ENCODE measurements at regions not wholly inside any gene's neighbourhood (a gene's known extent, or its start where the extent isn't known, plus 50 kb on each side); places are given as distances from the start of the nearest gene placed in this dataset.

DNA sequence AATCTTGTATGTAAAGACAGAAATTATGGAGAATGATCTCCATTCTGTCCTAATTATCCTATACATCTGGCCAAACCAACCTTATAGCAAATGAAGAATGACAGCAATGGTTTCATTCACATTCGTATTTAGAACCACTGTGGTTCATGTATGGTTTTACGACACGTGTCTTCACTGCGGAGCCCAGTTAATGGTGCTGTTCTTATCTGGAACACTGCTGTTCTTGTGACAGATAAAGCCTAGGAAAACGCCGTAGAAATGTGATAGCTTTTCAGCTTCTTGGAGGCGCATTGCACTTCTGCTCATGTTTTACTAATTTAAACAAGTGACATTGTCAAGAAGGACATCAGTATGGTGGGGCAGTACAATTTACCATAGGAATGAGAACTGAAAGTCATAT is 2266.4 kb upstream of the TENM3 start:
- no peak for DNase-seq

DNA sequence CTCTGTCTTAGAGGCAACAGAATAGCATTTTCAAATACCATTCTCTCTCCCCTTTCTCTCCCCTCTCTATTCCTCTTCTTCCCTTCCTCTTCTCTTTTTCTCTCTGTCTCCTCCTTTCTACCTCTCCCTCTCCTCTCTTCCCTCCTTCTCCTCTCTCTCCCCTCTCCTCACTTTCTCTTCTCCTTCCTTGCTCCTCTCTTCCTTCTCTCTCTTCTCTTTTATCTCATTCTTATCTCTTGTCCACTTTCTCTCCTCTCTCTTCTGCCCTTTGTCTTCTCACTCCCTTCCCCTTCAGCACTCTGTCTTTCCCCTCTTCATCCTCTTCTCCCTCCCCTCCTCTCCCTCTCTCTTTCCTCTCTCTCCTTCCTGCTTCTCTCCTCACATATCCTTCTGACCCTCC is 2265.8 kb upstream of the TENM3 start:
- DNase-seq = no peak

DNA sequence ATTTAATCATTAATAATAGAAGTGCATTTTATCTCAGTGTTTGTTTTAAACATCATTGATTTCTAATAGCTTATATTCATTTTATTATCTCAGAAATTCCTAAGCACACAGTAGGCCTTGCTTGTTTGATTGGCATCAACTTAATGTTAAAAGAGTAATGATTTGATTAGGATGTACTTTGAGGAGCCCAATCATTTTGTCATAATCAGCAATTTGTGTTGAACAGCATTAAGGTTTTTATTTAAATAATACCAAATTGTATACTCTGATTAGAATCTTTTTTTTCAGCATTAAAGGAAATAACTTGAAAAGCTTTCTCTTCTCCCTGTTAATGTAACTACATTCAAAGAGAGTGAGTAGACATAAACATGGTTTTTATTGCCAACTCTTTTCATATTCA is 2262.0 kb upstream of the TENM3 start:
- no peak for DNase-seq

DNA sequence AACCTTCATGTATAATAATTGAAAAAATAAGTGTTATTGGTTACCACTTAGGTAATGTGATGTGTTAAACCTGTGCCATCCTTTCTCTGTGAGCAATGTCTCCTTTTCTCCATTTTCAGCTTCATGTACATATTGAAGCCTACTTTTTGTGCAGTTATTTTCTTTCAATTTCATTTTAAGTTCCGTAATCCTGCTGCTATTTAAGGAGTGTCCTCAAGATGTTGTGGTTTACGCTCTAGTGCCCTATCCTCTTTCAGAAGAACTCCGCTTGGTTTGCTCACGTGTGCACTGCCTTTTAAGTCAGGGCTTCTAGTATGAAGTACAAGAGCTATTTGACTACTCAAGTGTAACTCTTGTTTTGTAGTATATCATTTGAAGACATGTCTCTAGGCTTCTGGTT is 2253.2 kb upstream of the TENM3 start:
- DNase-seq = peak; percentile 2

DNA sequence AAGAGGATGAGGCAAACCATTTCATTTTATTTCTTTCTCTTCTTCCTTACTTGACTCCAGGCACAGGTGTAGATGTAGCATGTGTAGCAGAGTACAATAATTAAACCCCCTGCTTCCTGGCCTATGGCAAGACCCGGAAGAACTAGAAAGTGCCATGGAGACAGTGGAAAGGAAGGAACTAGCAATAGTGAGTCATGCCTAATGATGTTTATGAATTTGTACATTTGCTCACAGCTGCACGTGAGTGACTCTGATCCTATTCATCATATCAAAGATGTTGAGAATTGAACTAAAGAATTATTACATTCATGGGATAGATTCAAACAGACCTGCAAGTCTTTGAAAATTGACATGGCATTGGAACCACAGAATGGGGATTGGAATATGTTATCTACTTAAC is 2233.9 kb upstream of the TENM3 start:
- DNase-seq = no peak

DNA sequence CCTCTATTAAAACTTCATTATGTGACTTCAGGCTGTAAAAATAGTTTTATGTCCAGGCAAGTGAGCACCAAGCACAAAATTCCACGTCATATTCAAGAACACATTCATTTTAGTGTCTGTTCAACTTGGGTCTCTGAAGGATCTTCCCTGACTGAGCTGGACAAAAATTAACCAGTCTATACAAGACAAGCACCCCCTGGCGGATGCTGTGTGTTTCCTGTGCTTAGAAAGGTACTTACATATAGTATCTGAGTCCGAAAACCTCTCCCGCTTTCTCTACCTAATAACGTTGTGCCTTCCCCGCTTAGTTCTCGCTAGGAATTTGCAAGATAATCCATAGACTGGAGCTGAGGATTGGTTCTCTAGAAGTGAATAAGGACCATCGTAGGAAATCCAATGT is 2214.5 kb upstream of the TENM3 start:
- DNase-seq = peak; percentile 63

DNA sequence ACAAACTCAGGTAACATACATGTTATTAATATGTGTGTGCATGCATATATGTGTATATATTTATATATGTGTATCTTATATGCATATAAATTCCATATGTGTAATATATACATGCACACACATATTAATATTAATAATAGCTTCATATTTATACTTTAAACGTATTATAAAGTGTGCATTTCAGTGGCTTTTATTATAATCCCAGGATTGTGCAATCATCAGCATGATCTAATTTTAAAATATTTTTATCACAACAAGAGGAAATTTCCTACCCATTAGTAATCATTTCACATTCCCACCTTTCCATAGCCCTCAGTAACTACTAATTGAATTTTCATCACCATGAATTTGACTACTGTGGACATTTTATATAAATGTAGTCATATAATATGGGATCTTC is 2211.9 kb upstream of the TENM3 start:
- no peak for DNase-seq

DNA sequence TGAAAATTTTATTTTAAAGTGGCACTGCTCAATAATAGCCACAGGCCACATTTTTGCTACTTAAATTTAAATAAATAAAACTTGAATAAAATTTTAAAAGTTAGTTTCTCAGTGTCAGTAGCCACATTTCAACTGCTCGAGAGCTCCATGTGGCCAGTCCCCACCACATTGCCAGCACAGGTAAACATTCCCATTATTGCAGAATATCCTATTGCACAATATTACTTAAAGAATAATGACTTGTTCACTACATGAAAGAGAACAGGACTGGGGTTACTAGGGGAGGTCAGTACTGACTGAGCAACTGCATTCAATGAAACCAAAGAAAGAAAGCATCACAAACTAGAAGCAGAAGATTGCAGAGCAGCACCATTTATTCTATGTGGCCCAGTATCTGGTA is 2201.6 kb upstream of the TENM3 start:
- DNase-seq = no peak

DNA sequence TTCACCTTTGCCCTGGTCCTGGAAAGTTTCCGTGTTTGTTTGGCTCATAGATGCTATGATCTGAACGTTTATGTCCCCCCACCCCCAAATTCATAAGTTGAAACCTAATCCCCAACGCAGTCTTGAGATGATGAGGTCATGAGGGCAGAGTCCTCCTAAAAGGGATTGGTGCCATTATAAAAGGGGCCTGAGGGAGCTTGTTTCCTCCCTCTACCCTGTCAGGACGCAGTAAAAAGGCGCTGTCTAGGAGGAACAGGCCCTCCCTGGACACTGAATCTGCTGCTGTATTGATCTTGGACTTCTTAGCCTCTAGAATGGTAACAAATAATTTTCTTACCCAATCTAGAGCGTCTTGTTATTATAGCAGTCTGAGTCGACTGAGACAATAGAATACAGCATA is 2190.6 kb upstream of the TENM3 start:
- DNase-seq = no peak

DNA sequence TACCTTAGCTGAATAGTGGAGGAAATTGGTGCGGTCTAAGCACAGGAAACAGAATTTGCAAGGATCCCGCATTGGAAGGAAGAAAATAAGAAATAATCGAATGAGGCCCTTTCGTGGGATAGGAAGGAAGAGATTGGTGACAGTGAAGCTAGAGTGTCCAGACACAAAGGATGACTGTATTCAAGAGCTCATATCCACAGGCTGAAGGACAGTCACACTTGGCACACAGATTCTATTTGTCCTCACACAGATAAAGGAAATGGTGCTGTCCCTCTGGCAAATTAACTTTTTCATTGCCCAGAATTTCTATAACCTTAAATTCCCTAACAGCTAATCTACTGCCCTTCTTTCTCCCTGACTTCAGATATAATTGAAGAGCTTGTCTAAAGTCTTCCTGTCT is 2188.9 kb upstream of the TENM3 start:
- no peak for DNase-seq

DNA sequence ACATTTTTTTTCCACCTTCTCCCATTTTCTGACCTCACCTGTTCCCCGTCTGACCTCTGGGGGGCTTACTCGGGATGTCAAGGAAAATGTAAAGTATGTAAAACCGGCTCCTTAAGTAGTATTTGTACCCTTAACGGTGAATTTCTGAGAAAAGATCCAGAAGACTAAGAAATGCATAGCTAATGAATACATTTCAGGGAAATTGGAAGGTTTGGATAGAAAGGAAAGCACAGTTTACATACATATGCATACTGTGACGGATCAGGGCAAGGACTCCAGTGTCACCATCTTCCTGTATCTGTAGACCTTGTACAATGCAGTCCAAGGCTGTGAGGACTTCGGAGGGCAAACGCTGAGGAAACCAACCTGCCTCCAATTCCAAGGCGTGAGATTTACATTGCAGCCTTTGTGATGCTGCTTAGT is 2185.9 kb upstream of the TENM3 start:
- peak; percentile 14 for DNase-seq

DNA sequence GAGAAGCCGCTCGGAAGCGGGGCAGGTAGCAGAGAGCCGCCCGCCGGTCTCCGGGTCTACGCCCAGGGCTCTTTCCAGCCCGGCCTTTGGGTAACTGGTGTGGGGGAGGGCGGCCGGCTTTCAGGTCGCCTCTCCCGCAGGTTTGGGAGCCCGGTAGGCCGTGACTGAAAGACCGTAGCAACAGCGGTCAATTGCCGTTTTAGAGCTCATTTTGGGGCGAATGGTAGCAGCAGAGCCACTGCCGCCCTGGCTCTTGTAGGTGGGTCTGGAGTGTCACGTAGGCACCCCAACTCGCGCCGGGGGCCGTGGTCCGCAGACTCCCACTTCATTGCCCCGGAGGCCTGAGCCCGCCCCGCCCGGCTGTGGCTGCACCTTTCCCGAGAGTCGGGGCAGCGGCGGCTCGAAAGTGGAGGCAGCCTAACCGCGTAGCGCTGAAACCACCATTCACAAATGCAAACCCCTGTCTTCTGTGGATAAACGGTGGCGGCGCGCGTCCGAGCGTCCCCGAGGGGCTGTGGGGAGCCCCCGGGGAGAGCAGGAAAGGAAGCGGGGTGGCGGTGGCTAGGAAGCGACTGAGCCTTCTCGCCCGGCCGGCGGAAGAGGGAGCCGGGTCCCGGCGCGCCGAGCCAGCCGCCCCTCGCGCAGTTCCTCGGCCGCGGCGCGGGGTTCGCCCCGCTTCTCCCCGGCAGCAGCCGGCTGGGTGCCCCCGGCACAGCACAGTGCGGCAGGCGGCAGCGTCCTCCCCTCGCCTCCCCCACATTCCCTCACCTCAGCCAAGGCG is 2185.1 kb upstream of the TENM3 start:
- peak; percentile 31 for DNase-seq

DNA sequence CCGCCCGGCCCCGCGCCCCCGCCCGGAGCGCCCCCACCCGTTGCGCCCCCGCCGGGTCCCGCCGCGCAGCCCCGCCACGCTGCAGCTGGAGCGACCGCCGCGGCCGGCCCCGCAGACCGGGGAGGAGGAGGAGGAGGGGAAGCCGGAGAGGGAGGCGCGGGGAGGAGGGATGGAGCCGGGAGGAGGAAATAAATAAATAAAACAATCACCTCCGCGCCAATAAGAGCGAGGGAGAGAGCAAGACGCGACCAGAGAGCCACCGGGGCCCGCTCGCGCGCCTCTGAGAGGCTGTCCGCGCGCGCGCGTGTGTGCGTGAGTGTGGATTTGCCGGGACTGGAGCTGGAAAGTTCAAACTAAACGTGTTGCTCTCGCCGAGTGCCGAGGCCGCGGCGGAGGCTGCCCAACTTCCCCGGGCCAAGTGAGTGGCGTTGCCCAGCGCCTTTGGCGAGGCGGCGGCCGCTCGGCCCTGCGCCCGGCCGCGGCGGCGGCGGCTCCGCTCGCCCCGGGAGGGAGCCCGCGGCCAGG is 2184.4 kb upstream of the TENM3 start:
- peak; percentile 50 for DNase-seq

DNA sequence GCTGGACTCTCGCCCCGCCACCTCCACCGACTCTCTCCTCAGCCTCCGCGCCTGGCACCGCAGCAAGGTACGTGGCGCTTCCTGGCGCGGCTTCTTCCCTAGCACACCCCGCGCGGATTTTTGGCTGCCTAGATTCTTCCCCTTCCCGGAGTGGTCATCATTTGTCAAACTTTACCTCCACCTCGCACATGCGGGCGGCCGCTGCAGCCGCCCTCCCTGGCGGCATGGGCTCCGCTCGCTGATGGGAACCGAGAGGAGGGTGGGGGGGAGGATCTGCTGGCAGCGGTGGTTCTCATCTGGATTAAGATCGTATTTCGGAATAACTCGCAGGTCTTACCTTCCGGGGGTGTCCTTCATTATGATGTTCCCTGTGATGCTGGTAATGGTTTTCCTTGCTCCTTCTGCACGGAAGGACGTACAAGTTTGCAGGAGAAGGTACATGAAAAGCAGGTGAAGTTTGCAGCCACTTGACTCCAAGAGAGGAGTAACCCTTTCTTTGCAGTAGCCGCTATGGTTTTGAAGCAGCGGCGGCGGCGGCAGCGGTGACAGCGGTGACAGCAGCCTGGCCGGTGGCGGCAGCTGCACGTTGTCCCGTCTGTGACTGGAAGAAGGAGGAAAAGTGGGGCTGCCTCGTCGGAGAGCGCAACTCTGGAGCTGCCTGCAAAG is 2183.9 kb upstream of the TENM3 start:
- peak; percentile 36 for DNase-seq

DNA sequence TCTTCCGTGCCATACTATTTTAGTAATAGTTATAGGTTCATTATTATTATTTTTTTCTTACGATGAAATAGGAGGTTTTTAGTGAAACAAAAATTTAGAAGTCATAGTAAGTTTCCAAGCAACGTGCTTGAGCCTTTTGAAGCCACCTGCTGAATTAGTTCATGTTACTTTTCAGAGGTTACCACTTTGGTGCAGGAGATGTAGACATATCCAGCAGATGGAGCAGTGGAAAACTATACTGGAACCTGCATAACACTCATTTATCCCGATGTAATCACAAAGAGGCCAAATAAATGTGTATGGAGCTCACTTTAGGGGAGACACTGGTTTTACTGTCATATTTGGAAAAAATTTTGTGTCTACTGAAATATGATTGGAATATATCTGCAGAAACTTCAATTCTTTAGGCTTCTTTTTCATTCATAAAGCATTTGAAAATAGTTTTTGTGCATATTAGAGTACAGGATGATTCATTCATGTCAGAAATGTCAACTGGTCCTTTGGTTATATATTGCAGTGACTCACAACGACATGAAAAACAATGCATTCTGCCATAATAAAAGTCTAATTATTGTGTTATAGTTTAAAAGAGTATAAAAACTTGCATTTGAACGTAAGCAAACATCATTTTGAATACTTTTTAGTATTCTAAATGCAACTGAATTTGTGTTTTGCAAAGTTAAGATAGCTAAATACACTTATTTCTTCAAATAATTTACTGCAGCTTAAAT is 2182.9 kb upstream of the TENM3 start:
- peak; percentile 7 for DNase-seq

DNA sequence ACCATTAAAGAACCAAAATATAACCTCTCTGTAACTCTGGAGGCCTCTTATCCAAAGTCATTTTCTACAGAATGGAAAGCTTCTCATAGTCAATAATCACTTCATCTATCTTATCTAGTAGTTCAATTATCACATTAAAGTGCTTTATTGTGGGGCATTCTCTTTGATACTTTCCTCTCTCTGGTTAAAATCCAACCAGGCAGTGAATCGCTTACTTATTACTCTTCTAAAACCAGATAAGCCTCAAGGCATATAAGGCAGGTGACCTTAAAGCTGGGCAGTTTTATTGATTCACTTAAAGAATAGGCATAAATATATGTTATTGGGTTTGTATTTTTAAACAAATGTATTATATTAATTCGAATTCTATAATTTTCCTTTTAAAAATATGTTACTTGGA is 2162.1 kb upstream of the TENM3 start:
- no peak for DNase-seq

DNA sequence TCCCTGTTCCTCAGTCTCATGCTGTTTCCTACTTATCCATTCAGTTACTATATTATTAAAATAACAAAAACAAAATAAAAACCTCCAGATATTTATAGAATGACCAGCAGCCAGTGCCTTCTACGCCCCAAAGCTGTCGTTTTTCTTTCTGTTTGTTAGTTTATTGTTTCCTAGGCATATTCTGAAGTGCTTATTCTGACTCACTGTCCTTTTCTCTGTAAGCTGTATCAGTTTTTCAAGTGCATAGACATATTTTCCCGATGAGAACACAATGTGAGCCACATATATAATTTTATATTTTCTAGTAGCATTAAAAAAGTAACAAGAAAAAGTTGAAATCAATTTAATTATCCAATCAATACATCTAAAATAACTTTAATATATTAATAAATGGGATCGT is 2158.6 kb upstream of the TENM3 start:
- no peak for DNase-seq

DNA sequence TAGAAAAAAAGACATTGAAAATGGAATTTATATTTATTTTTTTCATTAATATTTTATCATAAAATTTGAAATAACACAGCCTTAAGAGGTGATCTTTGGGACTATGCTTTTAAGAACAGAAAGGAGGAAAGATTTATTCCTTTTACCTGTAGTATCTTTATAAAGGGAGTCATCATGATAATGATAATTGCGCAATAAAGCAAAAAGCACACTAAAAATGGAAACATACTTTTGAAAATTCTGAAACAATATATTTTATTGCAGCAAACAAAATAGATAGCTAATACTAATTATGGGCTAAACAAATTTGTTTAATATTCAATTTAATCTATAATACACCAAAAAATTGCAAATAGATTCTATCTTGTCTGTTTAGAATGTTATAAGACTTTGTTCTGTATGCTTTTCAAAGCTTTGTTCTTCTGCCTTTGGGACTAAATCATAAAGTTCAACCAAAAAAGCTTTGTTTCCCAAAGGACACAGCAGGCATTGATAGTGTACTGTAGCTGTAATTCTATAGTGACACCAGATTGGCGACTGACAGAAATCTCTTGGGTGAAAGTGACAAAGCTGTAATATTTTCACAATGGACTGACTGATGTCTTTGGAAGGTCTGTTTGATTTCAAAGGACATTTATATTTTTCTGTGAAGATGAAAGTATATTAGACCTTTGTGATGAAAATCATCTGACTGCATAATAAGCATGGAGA is 2156.6 kb upstream of the TENM3 start:
- no peak for DNase-seq

DNA sequence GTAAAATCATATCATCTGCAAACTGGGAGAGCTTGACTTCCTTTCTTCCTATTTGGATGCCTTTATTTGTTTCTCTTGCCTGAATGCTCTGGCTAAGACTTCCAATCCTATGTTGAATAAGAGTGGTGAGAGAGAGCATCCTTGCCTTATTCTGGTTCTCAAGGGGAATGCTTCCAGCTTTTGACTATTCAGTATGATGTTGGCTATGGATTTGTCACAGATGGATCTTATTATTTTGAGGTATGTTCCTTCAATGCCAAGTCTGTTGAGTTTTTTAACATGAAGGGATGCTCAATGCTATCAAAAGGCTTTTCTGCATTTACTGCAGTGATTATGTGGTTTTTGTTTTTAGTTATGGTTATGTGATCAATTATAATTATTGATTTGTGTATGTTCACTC is 2144.6 kb upstream of the TENM3 start:
- DNase-seq = no peak

DNA sequence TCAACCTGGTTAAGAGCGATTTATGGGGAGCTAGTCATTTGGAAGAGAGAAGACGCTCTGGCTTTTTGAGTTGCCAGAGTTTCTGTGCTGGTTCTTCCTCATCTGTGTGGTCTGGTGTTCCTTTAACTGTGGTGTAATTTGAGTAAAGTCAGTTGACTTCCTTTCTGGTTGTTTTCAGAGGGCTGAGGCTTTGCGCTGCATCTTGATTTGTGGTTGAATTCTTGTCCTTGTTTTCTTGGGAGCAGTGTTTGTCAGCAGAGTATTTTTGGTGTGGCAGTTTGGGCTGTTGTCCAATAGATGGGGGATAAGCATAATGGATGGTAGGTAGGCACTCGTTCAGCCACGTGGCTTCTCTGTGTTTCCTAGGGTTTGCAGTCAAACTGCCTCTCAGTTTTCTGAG is 2143.2 kb upstream of the TENM3 start:
- DNase-seq = peak; percentile 46

DNA sequence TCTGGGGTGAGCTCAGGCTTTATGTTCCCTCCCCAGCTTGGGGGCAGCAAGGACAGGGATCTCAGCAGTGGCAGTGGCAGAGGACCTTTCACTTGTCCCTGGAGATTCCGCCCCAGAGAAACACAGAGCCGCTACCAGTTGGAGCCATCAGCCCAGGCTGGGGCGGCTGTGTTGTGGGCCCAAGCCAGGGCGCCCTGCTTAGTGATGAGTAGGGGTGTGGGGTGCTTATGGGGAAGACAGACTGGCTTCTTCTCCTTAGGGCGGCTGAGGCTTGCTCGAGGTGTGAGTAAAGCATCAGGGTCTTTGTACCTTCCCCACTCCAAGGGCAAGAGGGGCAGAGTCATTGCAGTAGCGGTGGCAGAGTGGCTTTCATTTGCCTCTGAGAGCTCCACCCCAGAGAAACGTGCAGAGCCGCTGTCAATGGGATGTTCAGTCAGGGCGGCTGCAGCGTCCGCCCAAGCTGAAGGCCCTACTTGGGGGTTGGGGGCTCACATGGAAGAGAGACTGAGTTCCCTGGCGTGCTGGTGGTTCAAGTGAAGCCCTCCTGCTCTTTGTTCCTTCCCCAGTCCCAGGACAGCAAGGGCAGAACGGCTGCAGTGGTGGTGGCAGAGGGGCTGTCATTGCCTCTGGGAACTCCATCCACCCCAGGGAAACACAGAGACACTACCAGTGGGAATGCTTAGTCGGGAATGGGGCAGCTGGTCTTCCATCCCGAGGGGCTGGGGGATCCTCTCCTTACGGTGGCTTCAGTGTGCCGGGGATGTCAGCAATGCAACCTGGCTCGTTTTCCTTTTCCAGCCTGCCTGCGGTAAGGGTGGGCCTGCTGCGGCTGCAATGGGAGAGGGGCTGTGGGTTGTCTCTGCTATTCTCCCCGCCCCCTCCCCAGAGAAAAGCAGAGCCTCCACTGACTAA is 2142.5 kb upstream of the TENM3 start:
- DNase-seq = no peak
